Activated CD8-positive, alpha-beta T cell treated with anti-CD3 and anti-CD28 coated beads for 36 hours (primary cell): ENCODE measurements at regions not wholly inside any gene's neighbourhood (a gene's known extent, or its start where the extent isn't known, plus 50 kb on each side); places are given as distances from the start of the nearest gene placed in this dataset.

Experiments
- ATAC-seq: fragments of 200-7000 bp; cut with Tn5 transposase; one replicate; pipeline ENCODE4 v1.10.0; 2021; ENCODE audit warnings: mild to moderate bottlenecking, moderate library complexity
- CTCF ChIA-PET: fragments of 350-600 bp; sonication (Branson Sonifier 250); formaldehyde crosslinking; loops from one replicate; lab custom pipeline; 2021; ENCODE audit warnings: antibody characterized with exemption; lab: Charles Lee
- POLR2A ChIA-PET: fragments of 350-600 bp; sonication (Branson Sonifier 250); formaldehyde crosslinking; loops from one replicate; lab custom pipeline; 2021; ENCODE audit warnings: antibody characterized with exemption; lab: Charles Lee
- DNase-seq: peaks from one replicate; pipeline ENCODE4 v3.0.0-alpha.2; 2020
- H3K27ac Mint-ChIP-seq: one replicate; pipeline ENCODE4 v1.8.0; 2021; ENCODE audit warnings: mild to moderate bottlenecking, mixed read lengths
- H3K27me3 Mint-ChIP-seq: one replicate; pipeline ENCODE4 v1.8.0; 2021; ENCODE audit warnings: mixed read lengths
- H3K36me3 Mint-ChIP-seq: one replicate; pipeline ENCODE4 v1.8.0; 2021; ENCODE audit warnings: low read depth, mixed read lengths
- H3K4me1 Mint-ChIP-seq: one replicate; pipeline ENCODE4 v1.8.0; 2021; ENCODE audit warnings: low read depth, mixed read lengths
- H3K4me3 Mint-ChIP-seq: one replicate; pipeline ENCODE4 v1.8.0; 2021; ENCODE audit warnings: mild to moderate bottlenecking, moderate library complexity, mixed read lengths
- H3K9me3 Mint-ChIP-seq: one replicate; pipeline ENCODE4 v1.8.0; 2021; ENCODE audit warnings: mixed read lengths
- CTCF ChIP-seq: fragments of 200-600 bp; IDR thresholded peaks from one replicate; pipeline ENCODE4 v1.8.0; 2022; ENCODE audit warnings: antibody characterized with exemption, mild to moderate bottlenecking
- intact Hi-C: fragments of 100-400 bp; cut with micrococcal nuclease; formaldehyde crosslinking; loops from one replicate; pipeline ENCODE4 v1.10.0; 2022

GRCh38 chr3:132911741-132912415 lies 126.3 kb upstream of the TMEM108 start:
- POLR2A ChIA-PET, result no interaction called here
- intact Hi-C loops, result no loop called here

GRCh38 chr3:132907293-132907692 lies 130.9 kb upstream of the TMEM108 start:
- H3K27ac Mint-ChIP-seq, result no peak overlapping the region
- no peak overlapping the region for H3K4me3 Mint-ChIP-seq
- H3K9me3 Mint-ChIP-seq, result no peaks in the 10 kb centered on the region
- ATAC-seq (no peak), DNase-seq (no peak)
- intact Hi-C loops, result no loop called here
- no peaks in the 10 kb centered on the region for H3K4me1 Mint-ChIP-seq
- POLR2A ChIA-PET, result no interaction called here
- TF ChIP-seq CTCF, result no peak
- peaks cover 3% of the 10 kb centered on the region for H3K27me3 Mint-ChIP-seq
- H3K36me3 Mint-ChIP-seq, result no peaks in the 10 kb centered on the region
- CTCF ChIA-PET, result no interaction called here

More at GRCh38 chr3:132911741-132912415, 126.3 kb upstream of the TMEM108 start:
- H3K4me3 Mint-ChIP-seq, result no peak overlapping the region
- no peak for TF ChIP-seq CTCF
- H3K27me3 Mint-ChIP-seq, result peaks cover 3% of the 10 kb centered on the region
- H3K9me3 Mint-ChIP-seq, result peaks cover 6% of the 10 kb centered on the region
- no peak for ATAC-seq
- H3K36me3 Mint-ChIP-seq, result no peaks in the 10 kb centered on the region
- CTCF ChIA-PET, result no interaction called here
- no peak overlapping the region for H3K27ac Mint-ChIP-seq
- DNase-seq, result no peak
- H3K4me1 Mint-ChIP-seq, result no peaks in the 10 kb centered on the region

- ChIA-PET CTCF (interaction anchor here (0.8 kb wide), 1 partner anchor 132 kb away, joined by 3 read pairs; no protein-coding TSS in a partner anchor), POLR2A (no interaction called here)
- peaks cover 2% of the 10 kb centered on the region for H3K27me3 Mint-ChIP-seq
- H3K27ac Mint-ChIP-seq, result no peak overlapping the region
- no peaks in the 10 kb centered on the region for H3K9me3 Mint-ChIP-seq
- no peaks in the 10 kb centered on the region for H3K4me1 Mint-ChIP-seq
- intact Hi-C loops, result no loop called here
- no peaks in the 10 kb centered on the region for H3K36me3 Mint-ChIP-seq
- DNase-seq (no peak), ATAC-seq (no peak)
- H3K4me3 Mint-ChIP-seq, result no peak overlapping the region
- TF ChIP-seq CTCF, result no peak
These were observed 137.7 kb upstream of the TMEM108 start for GRCh38 chr3:132900481-132900880.

GRCh38 chr3:132898141-132898540 lies 140.1 kb upstream of the TMEM108 start:
- ATAC-seq (no peak), DNase-seq (no peak)
- Mint-ChIP-seq H3K27ac (no peak overlapping the region), H3K36me3 (no peaks in the 10 kb centered on the region), H3K4me3 (no peak overlapping the region), H3K4me1 (no peaks in the 10 kb centered on the region), H3K27me3 (peaks cover 2% of the 10 kb centered on the region), H3K9me3 (no peaks in the 10 kb centered on the region)
- POLR2A ChIA-PET, result no interaction called here
- intact Hi-C loops, result no loop called here
- TF ChIP-seq CTCF, result no peak
- CTCF ChIA-PET, result no interaction called here

GRCh38 chr3:132892956-132893355 lies 145.2 kb upstream of the TMEM108 start:
- CTCF ChIA-PET, result no interaction called here
- Mint-ChIP-seq H3K9me3 (no peaks in the 10 kb centered on the region), H3K4me1 (no peaks in the 10 kb centered on the region), H3K27me3 (no peaks in the 10 kb centered on the region), H3K36me3 (no peaks in the 10 kb centered on the region), H3K4me3 (no peak overlapping the region), H3K27ac (no peak overlapping the region)
- ATAC-seq (no peak), DNase-seq (no peak)
- no peak for TF ChIP-seq CTCF
- intact Hi-C loops, result no loop called here
- POLR2A ChIA-PET, result no interaction called here
